CD4-positive, alpha-beta T cell treated with Interferon gamma for 1 hour (primary cell): ENCODE measurements at regions not wholly inside any gene's neighbourhood (a gene's known extent, or its start where the extent isn't known, plus 50 kb on each side); places are given as distances from the start of the nearest gene placed in this dataset.

Experiments
- DNase-seq: peaks from one replicate; pipeline ENCODE4 v3.0.0-alpha.2; 2020

- no peak for DNase-seq
These were observed 105.6 kb downstream of the BTBD3 start for GRCh38 chr20:12023194-12023795.

- no peak for DNase-seq
These were observed 111.1 kb downstream of the BTBD3 start for GRCh38 chr20:12028771-12029170.

GRCh38 chr20:12030470-12030869 lies 112.8 kb downstream of the BTBD3 start:
- no peak for DNase-seq

GRCh38 chr20:12036142-12036541 lies 118.4 kb downstream of the BTBD3 start:
- no peak for DNase-seq

- no peak for DNase-seq
These were observed 119.8 kb downstream of the BTBD3 start for GRCh38 chr20:12037521-12037920.

- DNase-seq = no peak
These were observed 122.6 kb downstream of the BTBD3 start for GRCh38 chr20:12040261-12040660.

GRCh38 chr20:12044969-12045368 lies 127.3 kb downstream of the BTBD3 start:
- no peak for DNase-seq

- DNase-seq = no peak
These were observed 130.2 kb downstream of the BTBD3 start for GRCh38 chr20:12047838-12048432.

- no peak for DNase-seq
These were observed 131.4 kb downstream of the BTBD3 start for GRCh38 chr20:12049125-12049524.

GRCh38 chr20:12051206-12052163 lies 133.8 kb downstream of the BTBD3 start:
- DNase-seq = no peak

- no peak for DNase-seq
These were observed 135.7 kb downstream of the BTBD3 start for GRCh38 chr20:12053353-12053752.

GRCh38 chr20:12054556-12054955 lies 136.9 kb downstream of the BTBD3 start:
- DNase-seq = no peak

GRCh38 chr20:12055161-12055560 lies 137.5 kb downstream of the BTBD3 start:
- no peak for DNase-seq

- no peak for DNase-seq
These were observed 139.1 kb downstream of the BTBD3 start for GRCh38 chr20:12056839-12057238.

- no peak for DNase-seq
These were observed 140.1 kb downstream of the BTBD3 start for GRCh38 chr20:12057778-12058177.

- DNase-seq = no peak
These were observed 140.5 kb downstream of the BTBD3 start for GRCh38 chr20:12058216-12058615.

- no peak for DNase-seq
These were observed 143.8 kb downstream of the BTBD3 start for GRCh38 chr20:12061466-12061865.

GRCh38 chr20:12063106-12063684 lies 145.5 kb downstream of the BTBD3 start:
- no peak for DNase-seq

- DNase-seq = no peak
These were observed 146.8 kb downstream of the BTBD3 start for GRCh38 chr20:12064540-12064939.

- no peak for DNase-seq
These were observed 150.0 kb downstream of the BTBD3 start for GRCh38 chr20:12067686-12068085.

GRCh38 chr20:12068121-12068520 lies 150.4 kb downstream of the BTBD3 start:
- no peak for DNase-seq

GRCh38 chr20:12069181-12069580 lies 151.5 kb downstream of the BTBD3 start:
- no peak for DNase-seq

- DNase-seq = no peak
These were observed 154.7 kb downstream of the BTBD3 start for GRCh38 chr20:12072221-12072953.
